ENCODE measurements at regions not wholly inside any gene's neighbourhood (a gene's known extent, or its start where the extent isn't known, plus 50 kb on each side); places are given as distances from the start of the nearest gene placed in this dataset.

GRCh38 chr2:17311106-17311619 lies 207.1 kb downstream of the RAD51AP2 start:
- no peak for TF ChIP-seq CTCF (IDR thresholded peaks at IDR 0.05)
- TF ChIP-seq POLR2A (IDR thresholded peaks at IDR 0.05) = no peak
- no peak for TF ChIP-seq POLR2AphosphoS5 (IDR thresholded peaks at IDR 0.05)
